ENCODE measurements at regions not wholly inside any gene's neighbourhood (a gene's known extent, or its start where the extent isn't known, plus 50 kb on each side); places are given as distances from the start of the nearest gene placed in this dataset.

DNA sequence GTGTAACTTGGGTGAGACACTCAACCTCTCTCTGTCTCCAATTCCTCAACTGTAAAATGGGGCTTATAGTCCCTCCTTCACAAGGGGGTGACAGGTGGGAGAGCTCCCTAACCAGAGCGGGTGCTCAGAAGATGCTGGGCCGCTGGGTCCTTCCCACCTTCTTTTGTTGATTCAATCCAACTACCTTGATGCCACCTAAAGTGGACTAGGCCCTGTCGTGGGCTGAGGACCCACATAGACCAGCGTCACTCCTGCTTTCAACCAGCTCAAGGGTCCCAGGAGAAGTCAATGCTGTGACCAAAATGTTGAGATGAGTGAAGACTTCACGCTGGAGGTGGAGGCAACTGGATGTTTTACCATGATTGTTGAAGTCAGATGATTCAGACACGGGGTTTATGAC, 72.7 kb upstream of the WNT11 start:
- Histone ChIP-seq H3K4me1 (no peaks in the 10 kb centered on the region), H3K27ac (no peak overlapping the region), H3K36me3 (no peaks in the 10 kb centered on the region), H3K4me3 (no peak overlapping the region), H3K27me3 (no peaks in the 10 kb centered on the region), H3K9me3 (peaks cover 0 to 7% of the 10 kb centered on the region in 2 donors)
- intact Hi-C loops (cut with DNase I), result no loop called here
- DNase-seq (ENCODE audit: low spot score in 2 of 2), result no peak
- TF ChIP-seq CTCF (IDR thresholded peaks at IDR 0.05), result no peak

- H3K9me3 ChIP-seq, result peaks cover 0 to 7% of the 10 kb centered on the region in 2 donors
- H3K27me3 ChIP-seq, result no peaks in the 10 kb centered on the region
- H3K27ac ChIP-seq, result no peak overlapping the region
- no peaks in the 10 kb centered on the region for H3K36me3 ChIP-seq
- intact Hi-C loops (cut with DNase I), result no loop called here
- H3K4me1 ChIP-seq, result no peaks in the 10 kb centered on the region
- H3K4me3 ChIP-seq, result no peak overlapping the region
- no peak for DNase-seq (ENCODE audit: low spot score in 2 of 2)
- no peak for TF ChIP-seq CTCF (IDR thresholded peaks at IDR 0.05)
These were observed 72.2 kb upstream of the WNT11 start for GRCh38 chr11:76278526-76278925.

GRCh38 chr11:76277298-76278175, 71.2 kb upstream of the WNT11 start:
- no peak for TF ChIP-seq CTCF (IDR thresholded peaks at IDR 0.05)
- no peak for DNase-seq (ENCODE audit: low spot score in 2 of 2)
- Histone ChIP-seq H3K27ac (no peak overlapping the region), H3K27me3 (no peaks in the 10 kb centered on the region), H3K36me3 (no peaks in the 10 kb centered on the region), H3K4me3 (no peak overlapping the region), H3K4me1 (no peaks in the 10 kb centered on the region), H3K9me3 (peaks cover 0 to 7% of the 10 kb centered on the region in 2 donors)
- intact Hi-C loops (cut with DNase I), result no loop called here

GRCh38 chr11:76276781-76277155, 70.5 kb upstream of the WNT11 start:
- Histone ChIP-seq H3K9me3 (peaks cover 0 to 7% of the 10 kb centered on the region in 2 donors), H3K4me1 (no peaks in the 10 kb centered on the region)
- intact Hi-C loops (cut with DNase I), result no loop called here

GRCh38 chr11:76276046-76276780, 69.9 kb upstream of the WNT11 start:
- DNase-seq (ENCODE audit: low spot score in 2 of 2), result no peak
- no peaks in the 10 kb centered on the region for H3K27me3 ChIP-seq
- H3K4me1 ChIP-seq, result no peaks in the 10 kb centered on the region
- intact Hi-C loops (cut with DNase I), result no loop called here
- no peak overlapping the region for H3K4me3 ChIP-seq
- TF ChIP-seq CTCF (IDR thresholded peaks at IDR 0.05), result no peak
- H3K27ac ChIP-seq, result no peak overlapping the region
- H3K36me3 ChIP-seq, result no peaks in the 10 kb centered on the region
- peaks cover 0 to 7% of the 10 kb centered on the region in 2 donors for H3K9me3 ChIP-seq

More at GRCh38 chr11:76276781-76277155, 70.5 kb upstream of the WNT11 start:
- DNase-seq (ENCODE audit: low spot score in 2 of 2), result no peak
- TF ChIP-seq CTCF (IDR thresholded peaks at IDR 0.05), result no peak
- Histone ChIP-seq H3K27me3 (no peaks in the 10 kb centered on the region), H3K36me3 (no peaks in the 10 kb centered on the region), H3K27ac (no peak overlapping the region), H3K4me3 (no peak overlapping the region)

Measured in ascending aorta (tissue), 2 donors.